OCI-LY7 (cell line): ENCODE measurements at regions not wholly inside any gene's neighbourhood (a gene's known extent, or its start where the extent isn't known, plus 50 kb on each side); places are given as distances from the start of the nearest gene placed in this dataset.

ENCODE experiments used
- BruUV-seq: library from RNA; stranded (reverse); fragments of 400-500 nt; replicated peaks from 2 replicates; lab custom pipeline; 2021; lab: Mats Ljungman, UMichigan
- CTCF ChIA-PET: fragments of 300-600 bp; sonication (Branson Sonifier 250); formaldehyde crosslinking; loops from one replicate; lab custom pipeline; 2022; ENCODE audit warnings: antibody characterized with exemption; ENCODE audit not compliant: unreplicated experiment; lab: Charles Lee
- POLR2A ChIA-PET: fragments of 300-600 bp; sonication (Branson Sonifier 250); formaldehyde crosslinking; loops from one replicate; lab custom pipeline; 2022; ENCODE audit warnings: antibody characterized with exemption; lab: Charles Lee
- DNase-seq: peaks from one replicate; pipeline ENCODE4 v3.0.0-alpha.2; 2015; ENCODE audit warnings: low spot score
- H2AFZ ChIP-seq: fragments of 200-600 bp; sonication (generic), shearing (Covaris generic); 2 replicates; pipeline ENCODE4 v1.6.1; 2014; ENCODE audit warnings: mild to moderate bottlenecking, antibody characterized with exemption, low read length, moderate library complexity
- H3K27ac ChIP-seq: fragments of 200-600 bp; sonication (generic); 2 replicates; pipeline ENCODE4 v1.5.1; 2014; ENCODE audit warnings: mixed run types, low read depth, mild to moderate bottlenecking, moderate library complexity, low read length, inconsistent platforms; ENCODE audit not compliant: poor library complexity, severe bottlenecking
- H3K36me3 ChIP-seq: fragments of 200-600 bp; sonication (generic); 2 replicates; pipeline ENCODE4 v1.6.1; 2014; ENCODE audit warnings: mild to moderate bottlenecking, antibody characterized with exemption, low read length, moderate library complexity, mixed read lengths; ENCODE audit not compliant: insufficient read depth
- H3K4me1 ChIP-seq: fragments of 200-600 bp; sonication (generic); 2 replicates; pipeline ENCODE4 v1.5.1; 2014; ENCODE audit warnings: mild to moderate bottlenecking, low read length; ENCODE audit not compliant: insufficient read depth, poor library complexity, severe bottlenecking
- H3K4me2 ChIP-seq: fragments of 200-600 bp; sonication (generic); 2 replicates; pipeline ENCODE4 v1.6.1; 2014; ENCODE audit warnings: mild to moderate bottlenecking, low read length
- H3K4me3 ChIP-seq: fragments of 200-600 bp; sonication (generic); 2 replicates; pipeline ENCODE4 v1.5.1; 2014; ENCODE audit warnings: mild to moderate bottlenecking, low read depth, low read length; ENCODE audit not compliant: poor library complexity, severe bottlenecking
- H3K79me2 ChIP-seq: fragments of 200-600 bp; sonication (generic); 2 replicates; pipeline ENCODE4 v1.6.1; 2016; ENCODE audit warnings: low read depth, mild to moderate bottlenecking, low read length, moderate library complexity, mixed read lengths; ENCODE audit not compliant: insufficient read depth
- H3K9me2 ChIP-seq: fragments of 200-600 bp; sonication (generic); 2 replicates; pipeline ENCODE4 v1.6.1; 2016; ENCODE audit warnings: mild to moderate bottlenecking, low read length, mixed read lengths; ENCODE audit not compliant: insufficient read depth
- H3K9me3 ChIP-seq: fragments of 200-600 bp; sonication (generic); 2 replicates; pipeline ENCODE4 v1.6.1; 2014; ENCODE audit warnings: mild to moderate bottlenecking, mixed run types, low read length, mixed read lengths
- H4K20me1 ChIP-seq: fragments of 200-600 bp; sonication (generic); 2 replicates; pipeline ENCODE4 v1.6.1; 2014; ENCODE audit warnings: mild to moderate bottlenecking, antibody characterized with exemption, low read length, moderate library complexity, mixed read lengths; ENCODE audit not compliant: insufficient read depth
- CTCF ChIP-seq: fragments of 200-600 bp; sonication (generic); conservative IDR thresholded peaks from 2 replicates; pipeline ENCODE4 v1.5.1; 2014; ENCODE audit warnings: mild to moderate bottlenecking, antibody characterized with exemption, low read length, moderate library complexity, mixed read lengths
- EZH2phosphoT487 ChIP-seq: fragments of 200-600 bp; sonication (generic); IDR thresholded peaks from 2 replicates; pipeline ENCODE4 v1.6.1; 2018; ENCODE audit warnings: low read depth, borderline replicate concordance, mild to moderate bottlenecking, mixed run types, antibody characterized with exemption, low read length, moderate library complexity, mixed read lengths
- intact Hi-C: fragments of 100-400 bp; cut with micrococcal nuclease; formaldehyde crosslinking; loops from one replicate; pipeline ENCODE4 v1.10.0; 2022; ENCODE audit not compliant: unreplicated experiment

- H3K9me3 ChIP-seq = no peaks in the 10 kb centered on the region
- TF ChIP-seq EZH2phosphoT487 (no peak), CTCF (no peak)
- ChIA-PET CTCF (no interaction called here), POLR2A (interaction anchor here (0.8 kb wide), 1 partner anchor 31 kb away, joined by 3 read pairs; no protein-coding TSS in a partner anchor)
- H3K4me3 ChIP-seq = no peak overlapping the region
- no peaks in the 10 kb centered on the region for H3K4me1 ChIP-seq
- H2AFZ ChIP-seq = no peak overlapping the region
- BruUV-seq = no TSS peak
- no peak overlapping the region for H3K4me2 ChIP-seq
- DNase-seq = no peak
- no peaks in the 10 kb centered on the region for H3K79me2 ChIP-seq
- H3K36me3 ChIP-seq = no peaks in the 10 kb centered on the region
- intact Hi-C loops = loop anchor here (2.0 kb wide), 1 partner anchor 468 kb away; no protein-coding TSS in a partner anchor
- H3K9me2 ChIP-seq = no peaks in the 10 kb centered on the region
- H4K20me1 ChIP-seq = no peaks in the 10 kb centered on the region
- no peak overlapping the region for H3K27ac ChIP-seq
These were observed 106.1 kb downstream of the NHLRC3 start for GRCh38 chr13:39144391-39144790.

GRCh38 chr13:39144941-39145533 lies 106.8 kb downstream of the NHLRC3 start:
- Histone ChIP-seq H3K9me2 (no peaks in the 10 kb centered on the region), H4K20me1 (no peaks in the 10 kb centered on the region), H3K4me1 (no peaks in the 10 kb centered on the region), H2AFZ (no peak overlapping the region), H3K36me3 (no peaks in the 10 kb centered on the region), H3K9me3 (no peaks in the 10 kb centered on the region), H3K79me2 (no peaks in the 10 kb centered on the region), H3K4me3 (no peak overlapping the region), H3K27ac (no peak overlapping the region), H3K4me2 (no peak overlapping the region)
- ChIA-PET CTCF (no interaction called here), POLR2A (no interaction called here)
- peak; percentile 32 for DNase-seq
- intact Hi-C loops = loop anchor here (2.0 kb wide), 1 partner anchor 468 kb away; no protein-coding TSS in a partner anchor
- no TSS peak for BruUV-seq
- no peak for TF ChIP-seq EZH2phosphoT487
- TF ChIP-seq CTCF = peak; percentile 78

- H3K9me3 ChIP-seq = no peaks in the 10 kb centered on the region
- CTCF ChIA-PET = no interaction called here
- no TSS peak for BruUV-seq
- TF ChIP-seq EZH2phosphoT487 (no peak), CTCF (no peak)
- no peaks in the 10 kb centered on the region for H3K9me2 ChIP-seq
- intact Hi-C loops = no loop called here
- no peak overlapping the region for H3K4me3 ChIP-seq
- no peak overlapping the region for H2AFZ ChIP-seq
- no peaks in the 10 kb centered on the region for H3K36me3 ChIP-seq
- H3K4me1 ChIP-seq = no peaks in the 10 kb centered on the region
- no peaks in the 10 kb centered on the region for H3K79me2 ChIP-seq
- no peak for DNase-seq
- POLR2A ChIA-PET = no interaction called here
- H3K27ac ChIP-seq = no peak overlapping the region
- H3K4me2 ChIP-seq = no peak overlapping the region
- H4K20me1 ChIP-seq = no peaks in the 10 kb centered on the region
These were observed 110.3 kb downstream of the NHLRC3 start for GRCh38 chr13:39148513-39148961.
